Stomach (tissue), 8 donors: ENCODE measurements at regions not wholly inside any gene's neighbourhood (a gene's known extent, or its start where the extent isn't known, plus 50 kb on each side); places are given as distances from the start of the nearest gene placed in this dataset.
"Not testable (repeated sequence)": the region's sequence is repeated elsewhere in the genome, so short reads cannot be mapped to it uniquely, and the experiment has no call there.

Experiments used
- DNase-seq, 2 donors: peaks; one replicate each; pipeline versions ENCODE4 v3.0.0 to v3.0.0-alpha.2; 2013 to 2019
- H3K27ac ChIP-seq, 5 donors: fragments of 200-600 bp in 4 of 5; sonication (generic) in 4 of 5; one replicate each; pipeline ENCODE4 v1.5.1; 2013 to 2019; ENCODE audit warnings: mild to moderate bottlenecking in 1 of 5, moderate library complexity in 1 of 5
- H3K27me3 ChIP-seq, 3 donors: fragments of 200-600 bp; sonication (generic); one replicate each; pipeline ENCODE4 v1.5.1; 2017 to 2019; ENCODE audit warnings: mixed run types in 1 of 3
- H3K36me3 ChIP-seq, 4 donors: fragments of 200-600 bp; sonication (generic); 1 replicate in 3 of 4; 2 replicates in 1 of 4; pipeline ENCODE4 v1.5.1; 2016 to 2019
- H3K4me1 ChIP-seq, 4 donors: fragments of 200-600 bp; sonication (generic); one replicate each; pipeline ENCODE4 v1.5.1; 2016 to 2019
- H3K4me3 ChIP-seq, 4 donors: fragments of 200-600 bp; sonication (generic) in 3 of 4; one replicate each; pipeline ENCODE4 v1.5.1; 2016 to 2019; ENCODE audit warnings: mild to moderate bottlenecking in 1 of 4
- H3K9me3 ChIP-seq, 4 donors: fragments of 200-600 bp; sonication (generic); one replicate each; pipeline ENCODE4 v1.5.1; 2016 to 2019
- CTCF ChIP-seq, 7 experiments: fragments of 450-650 bp in 4 of 7; fragments of 200-600 bp in 3 of 7; sonication (generic) in 3 of 7; IDR thresholded peaks; one replicate each; pipeline ENCODE4 v1.5.1; 2016 to 2019; ENCODE audit warnings: antibody characterized with exemption in 7 of 7, control low read depth in 2 of 7, mild to moderate bottlenecking in 1 of 7
- EP300 ChIP-seq: sonication (generic); formaldehyde crosslinking; IDR thresholded peaks from one replicate; pipeline ENCODE4 v1.6.1; 2017; ENCODE audit warnings: antibody characterized with exemption
- POLR2A ChIP-seq, 4 donors: fragments of 450-650 bp; IDR thresholded peaks; one replicate each; pipeline ENCODE4 v1.6.1; 2016; ENCODE audit warnings: antibody characterized with exemption in 4 of 4, control low read depth in 2 of 4, mild to moderate bottlenecking in 1 of 4, moderate library complexity in 1 of 4
- POLR2AphosphoS5 ChIP-seq, 3 donors: sonication (generic); formaldehyde crosslinking; IDR thresholded peaks; one replicate each; pipeline ENCODE4 v1.6.1; 2016; ENCODE audit warnings: antibody characterized with exemption in 3 of 3
- WGBS, 5 donors: extraction: QIAGEN DNeasy Blood & Tissue Kit in 3 of 5; methylation state at CpG; one replicate each; pipeline versions ENCODE4 v1.1.5 to v1.1.7; 2013 to 2018; 5-methylcytosine and 5-hydroxymethylcytosine counted together
- intact Hi-C: fragments of 100-400 bp; cut with DNase I; formaldehyde crosslinking; loops from one replicate; pipeline ENCODE4 v1.15.1; 2023; ENCODE audit warnings: low total_unique reads
- donor health status: healthy with polysubstance abuse.
- donor health status: Bipolar disorder and iron deficiency.
- donor health status: healthy.

- Histone ChIP-seq H3K36me3 (no peaks in the 10 kb centered on the region), H3K27me3 (no peaks in the 10 kb centered on the region), H3K4me3 (no peak overlapping the region), H3K9me3 (no peaks in the 10 kb centered on the region), H3K4me1 (peaks cover 0 to 30% (median 11%) of the 10 kb centered on the region in 4 donors), H3K27ac (peak overlapping the region in 2 of 5 donors; percentile 30 to 32)
- intact Hi-C loops = no loop called here
- peak in 2 of 3 donors; percentile 18 to 52 for TF ChIP-seq POLR2AphosphoS5 (IDR thresholded peaks at IDR 0.05)
- no peak for TF ChIP-seq CTCF (IDR thresholded peaks at IDR 0.05)
- peak in 1 of 2 donors; percentile 79 for DNase-seq
- WGBS, 5 donors = 40 to 68% (median 57%) methylated on average over 1 of the region's 1 CpG
These were observed 69.4 kb downstream of the RGS2 start for GRCh38 chr1:192878249-192878648.

GRCh38 chr1:192879406-192879805 lies 70.6 kb downstream of the RGS2 start:
- peaks cover 0 to 37% (median 11%) of the 10 kb centered on the region in 4 donors for H3K4me1 ChIP-seq
- no peak for DNase-seq
- H3K27ac ChIP-seq = no peak overlapping the region
- WGBS, 5 donors = 50 to 82% (median 70%) methylated on average over 1 of the region's 1 CpG
- no peak for TF ChIP-seq CTCF (IDR thresholded peaks at IDR 0.05)
- intact Hi-C loops = no loop called here
- no peaks in the 10 kb centered on the region for H3K36me3 ChIP-seq
- no peaks in the 10 kb centered on the region for H3K9me3 ChIP-seq
- H3K27me3 ChIP-seq = no peaks in the 10 kb centered on the region
- no peak overlapping the region for H3K4me3 ChIP-seq

GRCh38 chr1:192880231-192880630 lies 71.4 kb downstream of the RGS2 start:
- no peaks in the 10 kb centered on the region for H3K9me3 ChIP-seq
- TF ChIP-seq EP300 (no peak), POLR2AphosphoS5 (IDR thresholded peaks at IDR 0.05) (no peak), CTCF (IDR thresholded peaks at IDR 0.05) (no peak), POLR2A (IDR thresholded peaks at IDR 0.05) (no peak)
- DNase-seq = no peak
- H3K4me3 ChIP-seq = no peak overlapping the region
- WGBS, 5 donors = 62 to 94% (median 85%) methylated on average over 1 of the region's 1 CpG
- H3K27ac ChIP-seq = no peak overlapping the region
- no peaks in the 10 kb centered on the region for H3K27me3 ChIP-seq
- no peaks in the 10 kb centered on the region for H3K36me3 ChIP-seq
- H3K4me1 ChIP-seq = peaks cover 0 to 37% (median 11%) of the 10 kb centered on the region in 4 donors
- intact Hi-C loops = no loop called here

GRCh38 chr1:192884241-192884640 lies 75.4 kb downstream of the RGS2 start:
- DNase-seq = no peak
- H3K27me3 ChIP-seq = no peaks in the 10 kb centered on the region
- H3K9me3 ChIP-seq = no peaks in the 10 kb centered on the region
- 36 to 67% (median 54%) methylated on average over 5 of the region's 5 CpGs for WGBS, 5 donors
- intact Hi-C loops = no loop called here
- no peak overlapping the region for H3K27ac ChIP-seq
- H3K36me3 ChIP-seq = no peaks in the 10 kb centered on the region
- H3K4me1 ChIP-seq = peaks cover 0 to 11% (median 0%) of the 10 kb centered on the region in 4 donors
- TF ChIP-seq POLR2AphosphoS5 (IDR thresholded peaks at IDR 0.05) (no peak), EP300 (no peak), POLR2A (IDR thresholded peaks at IDR 0.05) (no peak), CTCF (IDR thresholded peaks at IDR 0.05) (no peak)
- no peak overlapping the region for H3K4me3 ChIP-seq

- H3K9me3 ChIP-seq, H3K4me3 ChIP-seq, H3K27me3 ChIP-seq, H3K27ac ChIP-seq, intact Hi-C loops, H3K4me1 ChIP-seq, DNase-seq, H3K36me3 ChIP-seq: not testable (repeated sequence)
- 71 to 87% (median 81%) methylated on average over 3 of the region's 3 CpGs for WGBS, 5 donors
These were observed 76.5 kb downstream of the RGS2 start for GRCh38 chr1:192885387-192885786.
